HepG2 (cell line): ENCODE measurements at regions not wholly inside any gene's neighbourhood (a gene's known extent, or its start where the extent isn't known, plus 50 kb on each side); places are given as distances from the start of the nearest gene placed in this dataset.

Source experiments
- ATAC-seq: fragments of 200-7000 bp; cut with Tn5 transposase; 3 replicates; pipeline ENCODE4 v1.9.1; 2020; ENCODE audit warnings: mild to moderate bottlenecking, moderate library complexity
- BruUV-seq: library from RNA; stranded (reverse); fragments of 400-500 nt; replicated peaks from 2 replicates; lab custom pipeline; 2021; lab: Mats Ljungman, UMichigan
- CTCF ChIA-PET: fragments of 300-600 bp; formaldehyde crosslinking; extraction: SDS; loops from one replicate; lab custom pipeline; 2021; ENCODE audit warnings: low total read pairs, inconsistent platforms, low intra/inter-chr PET ratio; lab: Yijun Ruan, JAX
- POLR2A ChIA-PET: fragments of 350-600 bp; sonication (Branson Sonifier 250); formaldehyde crosslinking; loops from one replicate; lab custom pipeline; 2020; ENCODE audit warnings: antibody characterized with exemption, inconsistent platforms; lab: Yijun Ruan, JAX
- DNase-seq: peaks from one replicate; pipeline ENCODE4 v3.0.0-alpha.2; 2015; ENCODE audit warnings: low spot score
- FAIRE-seq: peaks from 3 replicates; lab custom pipeline; 2011; peaks lifted over from hg19 to GRCh38; lab: Jason Lieb, UNC
- H2AFZ ChIP-seq: one replicate; pipeline ENCODE4 v1.6.1; 2011; ENCODE audit warnings: low read length, inconsistent platforms
- H3K27ac ChIP-seq: fragments of 300-600 bp; 3 replicates; pipeline ENCODE4 v1.8.0; 2011; ENCODE audit warnings: mixed run types, mild to moderate bottlenecking, mixed read lengths, low read length, inconsistent platforms; ENCODE audit not compliant: insufficient read depth; ENCODE audit errors: extremely low read length
- H3K27me3 ChIP-seq, 2 experiments: fragments of 200-600 bp in 1 of 2; 2 replicates in 1 of 2; 3 replicates in 1 of 2; pipeline versions ENCODE4 v1.6.0 to v1.8.0; 2011; ENCODE audit warnings: low read length in 2 of 2, mild to moderate bottlenecking in 2 of 2, moderate library complexity in 2 of 2, inconsistent platforms in 1 of 2; ENCODE audit not compliant: insufficient read depth in 2 of 2, control insufficient read depth in 1 of 2
- H3K36me3 ChIP-seq, 2 experiments: fragments of 200-600 bp in 1 of 2; replicated peaks in 1 of 2; 2 replicates in 1 of 2; 3 replicates in 1 of 2; pipeline versions ENCODE4 v1.5.1 to v1.8.0; 2011; ENCODE audit warnings: low read length in 2 of 2, inconsistent platforms in 1 of 2; ENCODE audit not compliant: insufficient read depth in 2 of 2, control insufficient read depth in 1 of 2
- H3K4me1 ChIP-seq: 2 replicates; pipeline ENCODE4 v1.5.1; 2012; ENCODE audit warnings: low read length, inconsistent platforms; ENCODE audit not compliant: insufficient read depth
- H3K4me2 ChIP-seq: 2 replicates; pipeline ENCODE4 v1.6.0; 2011; ENCODE audit warnings: low read depth, low read length, inconsistent platforms
- H3K4me3 ChIP-seq, 3 experiments: fragments of 200-600 bp in 1 of 3; sonication (generic), shearing (Covaris generic) in 1 of 3; replicated peaks in 1 of 3; 2 replicates each; pipeline ENCODE4 v1.5.1; 2011 to 2016; ENCODE audit warnings: low read length in 3 of 3, inconsistent platforms in 2 of 3, low read depth in 2 of 3, mild to moderate bottlenecking in 2 of 3, control low read depth in 1 of 3, mixed read lengths in 1 of 3; ENCODE audit not compliant: insufficient read depth in 1 of 3
- H3K79me2 ChIP-seq: one replicate; pipeline ENCODE4 v1.6.1; 2011; ENCODE audit warnings: low read length, inconsistent platforms; ENCODE audit not compliant: insufficient read depth
- H3K9ac ChIP-seq: 2 replicates; pipeline ENCODE4 v1.6.0; 2011; ENCODE audit warnings: mild to moderate bottlenecking, low read depth, low read length, inconsistent platforms; ENCODE audit not compliant: insufficient read depth
- H3K9me3 ChIP-seq: 2 replicates; pipeline ENCODE4 v1.5.1; 2012; ENCODE audit warnings: mild to moderate bottlenecking, low read length
- H4K20me1 ChIP-seq: 2 replicates; pipeline ENCODE4 v1.6.0; 2011; ENCODE audit warnings: inconsistent platforms, mild to moderate bottlenecking, low read length, moderate library complexity; ENCODE audit not compliant: insufficient read depth
- HMGXB3 ChIP-seq: sonication (generic); formaldehyde crosslinking; IDR thresholded peaks from 2 replicates; pipeline ENCODE4 v1.4.0; 2020; ENCODE audit warnings: missing genetic modification reagents, borderline replicate concordance
- KLF12 ChIP-seq: sonication (generic); formaldehyde crosslinking; IDR thresholded peaks from 2 replicates; pipeline ENCODE4 v1.4.0; 2020; ENCODE audit warnings: missing genetic modification reagents, borderline replicate concordance
- MIER3 ChIP-seq: IDR thresholded peaks from 2 replicates; pipeline ENCODE4 v1.6.1; 2016; ENCODE audit warnings: missing compliant biosample characterization, borderline replicate concordance
- MXD4 ChIP-seq: IDR thresholded peaks from 2 replicates; pipeline ENCODE4 v1.6.1; 2016; ENCODE audit warnings: mild to moderate bottlenecking, missing biosample characterization, missing genetic modification reagents
- PHF21A ChIP-seq: sonication (generic); formaldehyde crosslinking; IDR thresholded peaks from 2 replicates; pipeline ENCODE4 v1.5.0; 2020; ENCODE audit warnings: mild to moderate bottlenecking, missing genetic modification reagents
- PITX1 ChIP-seq: sonication (generic); formaldehyde crosslinking; IDR thresholded peaks from 2 replicates; pipeline ENCODE4 v1.5.1; 2020; ENCODE audit warnings: mild to moderate bottlenecking, missing genetic modification reagents
- POLR2AphosphoS2 ChIP-seq: IDR thresholded peaks from 2 replicates; pipeline ENCODE4 v1.6.1; 2011; ENCODE audit warnings: low read depth, low read length, improper control_type of control experiment
- ZFP90 ChIP-seq: sonication (generic); formaldehyde crosslinking; IDR thresholded peaks from 2 replicates; pipeline ENCODE4 v1.8.0; 2022; ENCODE audit warnings: missing genetic modification reagents, mild to moderate bottlenecking, inconsistent platforms, borderline replicate concordance
- ZNF263 ChIP-seq: sonication (generic); formaldehyde crosslinking; IDR thresholded peaks from 2 replicates; pipeline ENCODE4 v1.4.0; 2020; ENCODE audit warnings: missing genetic modification reagents
- ZNF431 ChIP-seq: sonication (generic); formaldehyde crosslinking; IDR thresholded peaks from 2 replicates; pipeline ENCODE4 v1.9.0; 2022; ENCODE audit warnings: missing genetic modification reagents, low read depth, mild to moderate bottlenecking, borderline replicate concordance
- ZNF607 ChIP-seq: sonication (generic); formaldehyde crosslinking; IDR thresholded peaks from 2 replicates; pipeline ENCODE4 v1.5.1; 2020; ENCODE audit warnings: missing genetic modification reagents, mild to moderate bottlenecking, borderline replicate concordance
- ZNF703 ChIP-seq: sonication (generic); formaldehyde crosslinking; IDR thresholded peaks from 2 replicates; pipeline ENCODE4 v1.5.1; 2020; ENCODE audit warnings: missing genetic modification reagents, mild to moderate bottlenecking, moderate library complexity, borderline replicate concordance
- ZNF781 ChIP-seq: sonication (generic); formaldehyde crosslinking; IDR thresholded peaks from 2 replicates; pipeline ENCODE4 v1.5.1; 2020; ENCODE audit warnings: borderline replicate concordance, mild to moderate bottlenecking, missing genetic modification reagents; ENCODE audit errors: not compliant biosample characterization
- ZSCAN31 ChIP-seq: sonication (generic); formaldehyde crosslinking; IDR thresholded peaks from 2 replicates; pipeline ENCODE4 v1.5.0; 2020; ENCODE audit warnings: low read depth, mild to moderate bottlenecking, missing genetic modification reagents
- WGBS: methylation state at CpG from one replicate; pipeline ENCODE4 v1.1.6; 2017; ENCODE audit warnings: low lambda C conversion rate; 5-methylcytosine and 5-hydroxymethylcytosine counted together
- in situ Hi-C: cut with HindIII; loops from 2 replicates; pipeline ENCODE4 v1.10.0; 2017; ENCODE audit warnings: low pct_unique_long_range_greater_than_20kb; ENCODE audit not compliant: extremely low pct_ligation_motif_present
- intact Hi-C: fragments of 100-400 bp; cut with micrococcal nuclease; formaldehyde crosslinking; loops from one replicate; pipeline ENCODE4 v1.10.0; 2022; ENCODE audit not compliant: unreplicated experiment

- no peak for FAIRE-seq
These were observed 858.0 kb downstream of the USP25 start for GRCh38 chr21:16587681-16588375.

GRCh38 chr21:16588433-16588860 lies 858.7 kb downstream of the USP25 start:
- FAIRE-seq (no peak), DNase-seq (no peak), ATAC-seq (no peak)
- WGBS, result 69% methylated on average over 18 of the region's 18 CpGs
- Histone ChIP-seq H3K27ac (no peak overlapping the region), H3K4me3 (no peak overlapping the region), H3K9ac (no peak overlapping the region), H3K36me3 (no peaks in the 10 kb centered on the region), H2AFZ (no peak overlapping the region), H3K79me2 (no peaks in the 10 kb centered on the region), H3K4me2 (no peak overlapping the region), H3K9me3 (no peaks in the 10 kb centered on the region), H4K20me1 (no peaks in the 10 kb centered on the region), H3K27me3 (no peaks in the 10 kb centered on the region), H3K4me1 (peaks cover 9% of the 10 kb centered on the region)
- intact Hi-C loops (no loop called here), in situ Hi-C loops (no loop called here)
- ChIA-PET POLR2A (no interaction called here), CTCF (no interaction called here)
- TF ChIP-seq ZFP90, result no peak
- TF ChIP-seq MXD4 (CRISPR knock-in tag), result no peak
- TF ChIP-seq HMGXB3 (CRISPR knock-in tag), result no peak
- no peak for TF ChIP-seq ZNF263 (CRISPR knock-in tag)
- no TSS peak for BruUV-seq

More at GRCh38 chr21:16587681-16588375, 858.0 kb downstream of the USP25 start:
- Histone ChIP-seq H3K4me3 (no peak overlapping the region), H3K79me2 (no peaks in the 10 kb centered on the region), H3K4me1 (peaks cover 9% of the 10 kb centered on the region), H4K20me1 (no peaks in the 10 kb centered on the region), H3K9me3 (no peaks in the 10 kb centered on the region), H3K36me3 (no peaks in the 10 kb centered on the region), H3K9ac (no peak overlapping the region), H3K27me3 (no peaks in the 10 kb centered on the region), H3K27ac (no peak overlapping the region), H2AFZ (no peak overlapping the region), H3K4me2 (no peak overlapping the region; the same call in 1 of the 2 replicates)
- ChIA-PET CTCF (no interaction called here), POLR2A (no interaction called here)
- BruUV-seq, result no TSS peak
- ATAC-seq (no peak), DNase-seq (no peak)
- in situ Hi-C loops (no loop called here), intact Hi-C loops (no loop called here)
- WGBS, result 24% methylated on average over 7 of the region's 7 CpGs
- TF ChIP-seq ZNF781 (no peak), ZNF607 (CRISPR knock-in tag) (no peak), KLF12 (CRISPR knock-in tag) (no peak), ZNF703 (CRISPR knock-in tag) (no peak), MIER3 (CRISPR knock-in tag) (no peak), PHF21A (no peak), ZSCAN31 (CRISPR knock-in tag) (no peak), PITX1 (CRISPR knock-in tag) (no peak), ZNF431 (CRISPR knock-in tag) (no peak), POLR2AphosphoS2 (no peak)
